Activated naive CD4-positive, alpha-beta T cell (primary cell): ENCODE measurements at regions not wholly inside any gene's neighbourhood (a gene's known extent, or its start where the extent isn't known, plus 50 kb on each side); places are given as distances from the start of the nearest gene placed in this dataset.
"Not testable (repeated sequence)": the region's sequence is repeated elsewhere in the genome, so short reads cannot be mapped to it uniquely, and the experiment has no call there.

Experiments used
- DNase-seq, 4 experiments: peaks; one replicate each; lab custom pipeline; 2025; lab: John Stamatoyannopoulos, UW

DNA sequence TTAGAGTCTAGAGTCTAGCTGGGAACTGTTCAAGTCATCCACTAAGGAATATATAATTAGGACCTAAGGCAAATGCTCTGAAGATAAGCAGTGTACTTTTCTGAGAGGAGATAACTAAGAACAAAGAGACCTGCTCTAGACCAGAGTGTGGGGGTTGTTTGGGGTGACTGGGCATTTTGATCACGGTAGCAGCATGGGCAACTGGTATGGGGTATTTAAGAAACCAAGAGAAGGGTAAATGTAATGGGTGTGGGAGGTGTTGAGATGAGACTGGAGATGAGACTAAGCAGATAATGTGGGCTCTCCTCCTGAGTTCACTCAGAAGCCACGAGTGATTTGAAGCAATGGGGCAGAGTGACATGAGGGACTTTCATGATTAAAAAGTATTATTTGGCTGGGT is 1082.9 kb downstream of the GATA3 start:
- DNase-seq, result no peak

DNA sequence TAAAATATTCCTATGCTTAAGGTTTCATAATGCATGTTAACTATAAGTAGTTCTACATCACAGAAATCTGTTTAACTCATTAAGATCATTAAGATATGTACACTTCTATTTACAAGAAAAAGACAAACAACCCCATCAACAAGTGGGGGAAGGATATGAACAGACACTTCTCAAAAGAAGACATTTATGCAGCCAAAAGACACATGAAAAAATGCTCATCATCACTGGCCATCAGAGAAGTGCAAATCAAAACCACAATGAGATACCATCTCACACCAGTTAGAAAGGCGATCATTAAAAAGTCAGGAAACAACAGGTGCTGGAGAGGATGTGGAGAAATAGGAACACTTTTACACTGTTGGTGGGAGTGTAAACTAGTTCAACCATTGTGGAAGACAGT is 1084.3 kb downstream of the GATA3 start:
- not testable (repeated sequence) for DNase-seq

DNA sequence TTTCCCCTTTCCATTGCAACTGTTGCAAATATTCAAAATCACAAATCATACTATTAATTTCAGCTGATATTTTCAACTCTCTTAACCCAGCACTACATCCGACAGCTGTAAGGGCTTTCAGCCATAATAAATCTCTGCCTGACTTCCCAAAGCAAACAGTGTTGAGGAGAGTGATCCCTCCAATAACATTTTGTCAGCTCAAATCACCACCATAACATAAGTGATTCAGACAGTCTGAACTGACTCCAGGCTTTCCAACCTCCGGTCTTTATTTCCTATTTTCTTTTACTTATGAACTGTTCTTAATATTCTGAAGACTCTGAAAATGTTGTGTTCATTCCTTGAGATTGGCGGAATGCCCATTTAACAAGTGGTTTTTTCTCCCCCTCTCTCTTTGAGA is 1085.9 kb downstream of the GATA3 start:
- no peak for DNase-seq

DNA sequence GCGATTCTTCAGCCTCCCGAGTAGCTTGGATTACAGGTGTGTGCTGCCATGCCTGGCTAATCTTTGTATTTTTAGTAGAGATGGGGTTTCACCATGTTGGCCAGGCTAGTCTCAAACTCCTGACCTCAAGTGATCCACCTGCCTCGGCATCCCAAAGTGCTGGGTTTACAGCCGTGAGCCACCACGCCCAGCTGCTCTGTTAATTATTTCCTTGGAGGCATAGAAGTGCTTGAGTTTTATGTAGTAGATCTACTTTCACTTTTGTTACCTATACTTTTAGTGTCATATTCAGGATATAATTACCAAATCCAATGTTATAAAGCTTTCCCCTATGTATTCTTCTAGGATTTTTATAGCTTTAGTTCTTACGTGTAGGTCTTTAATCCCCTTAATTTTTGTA is 1093.0 kb downstream of the GATA3 start:
- DNase-seq, result no peak

DNA sequence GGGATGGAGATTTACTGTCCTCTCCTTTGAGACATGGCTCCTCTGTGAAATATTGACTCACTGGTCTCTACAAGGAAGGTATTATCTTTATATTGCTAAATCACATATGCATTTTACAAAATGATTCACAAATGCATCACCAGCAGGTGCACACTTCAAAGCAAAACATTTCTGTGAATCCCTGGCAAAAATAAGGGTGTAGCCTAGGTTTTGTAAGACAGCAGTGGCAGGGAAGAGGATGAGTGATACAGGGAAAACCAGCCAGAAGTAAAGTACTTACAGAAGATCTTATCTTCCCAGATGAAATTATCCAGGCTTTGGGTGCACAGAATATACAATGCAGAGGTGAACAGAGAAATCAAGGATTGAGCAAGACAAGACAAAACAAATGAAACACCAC is 1094.6 kb downstream of the GATA3 start:
- no peak for DNase-seq

DNA sequence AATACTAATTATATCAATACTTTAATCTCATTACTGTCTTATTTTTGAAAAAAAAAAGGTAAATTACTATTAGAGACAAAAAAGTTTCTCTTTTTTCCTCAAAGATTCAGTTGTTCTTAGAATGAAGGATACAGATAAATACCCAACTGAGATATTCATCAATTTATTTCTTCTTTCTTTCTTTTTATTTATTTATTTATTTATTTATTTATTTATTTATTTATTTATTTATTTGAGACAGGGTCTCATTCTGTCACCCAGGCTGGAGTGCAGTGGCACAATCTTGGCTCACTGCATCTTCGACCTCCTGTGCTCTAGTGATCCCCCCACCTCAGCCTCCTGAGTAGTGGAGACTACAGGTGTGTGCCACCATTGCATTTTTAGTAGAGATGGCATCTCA is 1098.6 kb downstream of the GATA3 start:
- not testable (repeated sequence) for DNase-seq

DNA sequence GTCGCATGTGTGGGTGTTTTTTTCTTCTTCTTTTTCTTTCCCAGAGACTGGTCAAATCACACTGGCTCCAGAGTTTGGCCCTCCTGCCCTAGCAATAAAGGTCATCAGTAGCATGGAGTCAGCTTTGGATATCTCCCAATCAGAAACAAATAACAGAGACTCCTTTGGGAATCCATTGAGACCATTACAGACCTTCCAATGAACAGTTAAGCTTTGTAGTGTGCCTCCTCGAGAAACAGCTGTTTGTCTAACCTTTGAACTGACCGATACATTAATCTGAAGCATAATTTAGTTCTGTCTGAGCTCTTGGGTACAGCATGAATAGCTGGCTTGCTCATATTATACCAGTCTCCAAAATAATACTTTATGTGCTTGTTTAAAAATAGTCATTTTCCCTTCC is 1103.2 kb downstream of the GATA3 start:
- no peak for DNase-seq

DNA sequence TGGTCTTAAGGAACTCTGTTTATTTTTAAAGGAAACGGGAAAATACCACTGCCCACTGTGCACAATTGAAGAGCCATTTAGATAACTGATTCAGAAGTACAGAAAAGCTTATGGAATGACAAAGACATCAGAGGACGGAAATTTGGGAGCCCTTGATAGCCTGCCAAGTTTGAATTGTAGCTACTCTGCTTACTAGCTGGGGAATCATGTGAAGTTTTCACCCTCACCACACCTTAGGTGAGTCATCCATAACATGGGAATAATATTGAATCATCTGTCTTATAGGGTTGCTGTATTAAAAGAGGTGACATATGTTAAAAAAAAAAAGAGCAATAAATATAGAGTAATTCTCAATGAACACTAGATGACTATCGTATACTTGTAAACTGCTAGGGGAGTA is 1104.2 kb downstream of the GATA3 start:
- no peak for DNase-seq

DNA sequence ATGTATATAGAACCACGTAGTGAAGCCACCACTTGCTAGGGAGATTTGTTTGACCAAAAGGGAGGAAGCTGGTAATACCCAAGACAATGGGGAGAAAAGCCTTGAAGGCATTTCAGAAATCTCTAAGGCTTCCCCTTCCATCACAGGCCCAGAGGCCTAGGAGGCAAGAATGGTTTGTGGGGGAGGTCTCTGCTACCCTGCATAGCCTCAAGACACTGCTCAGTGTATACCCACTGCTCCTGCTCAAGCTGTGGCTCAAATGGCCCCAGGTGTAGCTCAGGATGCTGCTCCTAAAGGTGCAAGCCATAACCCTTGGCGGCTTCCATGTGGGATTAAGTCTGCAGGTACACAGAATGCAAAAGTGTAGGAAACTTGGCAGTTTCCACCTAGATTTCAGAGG is 1105.8 kb downstream of the GATA3 start:
- no peak for DNase-seq

DNA sequence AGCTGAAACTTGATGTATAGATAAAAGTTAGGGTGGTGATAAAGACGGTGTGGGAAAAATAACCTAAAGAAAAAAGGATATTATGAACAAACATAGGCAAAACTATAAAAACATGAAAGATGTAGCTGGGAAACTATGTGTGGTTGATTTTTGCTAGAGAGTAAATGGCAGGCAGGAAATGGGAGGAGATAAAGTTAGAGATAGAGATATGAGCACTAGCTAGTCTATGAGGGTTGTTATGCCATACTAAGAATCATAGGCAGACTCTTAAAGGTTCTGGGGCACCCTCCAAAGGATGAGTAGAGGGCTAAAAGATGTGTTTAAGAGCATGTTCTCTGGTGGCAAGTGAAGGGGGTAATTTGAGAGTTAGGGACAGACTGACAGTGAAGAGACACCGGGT is 1109.2 kb downstream of the GATA3 start:
- DNase-seq, result no peak

DNA sequence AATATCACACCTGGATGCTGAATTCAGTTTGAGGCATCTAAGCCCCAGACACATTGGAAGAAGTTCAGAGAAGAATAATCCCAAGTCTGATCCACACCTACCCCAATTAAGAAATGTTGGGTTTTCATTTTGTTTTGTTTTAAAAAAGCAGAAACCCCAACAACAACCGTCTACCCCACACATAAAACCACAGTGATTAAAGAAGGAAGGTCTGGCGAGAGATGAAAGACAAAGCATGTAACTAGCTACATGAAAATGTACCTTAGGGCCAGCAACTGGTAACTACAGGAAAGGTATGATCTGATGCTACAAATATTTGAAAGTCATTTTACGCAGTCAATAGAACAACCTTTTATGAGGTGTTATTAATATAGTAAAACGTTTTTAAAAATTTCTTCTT is 1112.3 kb downstream of the GATA3 start:
- DNase-seq, result no peak

DNA sequence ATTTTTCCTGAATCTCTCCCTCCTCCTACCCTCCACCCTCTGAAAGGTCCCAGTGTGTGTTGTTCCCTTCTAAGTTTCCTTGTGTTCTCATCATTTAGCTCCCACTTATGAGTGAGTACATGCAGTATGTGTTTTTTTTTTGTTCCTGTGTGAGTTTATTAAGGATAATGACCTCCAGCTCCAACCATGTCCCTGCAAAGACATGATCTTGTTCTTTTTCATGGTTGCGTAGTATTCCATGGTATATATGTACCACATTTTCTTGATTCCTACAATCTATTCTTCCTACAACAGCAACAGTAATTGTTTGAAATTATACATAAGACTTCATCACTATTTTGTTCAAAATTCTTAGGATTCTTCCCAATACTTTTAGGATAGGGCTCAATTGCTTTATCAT is 1117.8 kb downstream of the GATA3 start:
- no peak for DNase-seq

DNA sequence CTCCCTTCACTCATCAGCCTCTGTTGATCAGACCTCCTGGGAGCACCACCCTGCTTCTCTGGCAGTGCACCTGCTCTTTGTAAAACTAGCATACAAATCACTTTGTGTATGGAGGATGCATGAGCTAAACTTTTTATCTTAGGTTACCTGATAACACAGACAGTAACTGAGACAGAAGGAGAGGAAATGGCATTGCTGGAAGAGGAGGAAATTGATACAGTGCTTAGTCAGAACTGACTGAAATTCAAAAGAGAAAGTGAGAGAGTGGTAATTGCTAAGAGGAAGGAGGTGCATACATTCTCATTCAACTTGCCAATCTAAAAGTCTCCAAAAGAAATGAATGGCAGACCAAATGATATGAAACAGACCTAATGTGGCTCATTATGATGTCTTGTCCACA is 1120.7 kb downstream of the GATA3 start:
- DNase-seq, result no peak

DNA sequence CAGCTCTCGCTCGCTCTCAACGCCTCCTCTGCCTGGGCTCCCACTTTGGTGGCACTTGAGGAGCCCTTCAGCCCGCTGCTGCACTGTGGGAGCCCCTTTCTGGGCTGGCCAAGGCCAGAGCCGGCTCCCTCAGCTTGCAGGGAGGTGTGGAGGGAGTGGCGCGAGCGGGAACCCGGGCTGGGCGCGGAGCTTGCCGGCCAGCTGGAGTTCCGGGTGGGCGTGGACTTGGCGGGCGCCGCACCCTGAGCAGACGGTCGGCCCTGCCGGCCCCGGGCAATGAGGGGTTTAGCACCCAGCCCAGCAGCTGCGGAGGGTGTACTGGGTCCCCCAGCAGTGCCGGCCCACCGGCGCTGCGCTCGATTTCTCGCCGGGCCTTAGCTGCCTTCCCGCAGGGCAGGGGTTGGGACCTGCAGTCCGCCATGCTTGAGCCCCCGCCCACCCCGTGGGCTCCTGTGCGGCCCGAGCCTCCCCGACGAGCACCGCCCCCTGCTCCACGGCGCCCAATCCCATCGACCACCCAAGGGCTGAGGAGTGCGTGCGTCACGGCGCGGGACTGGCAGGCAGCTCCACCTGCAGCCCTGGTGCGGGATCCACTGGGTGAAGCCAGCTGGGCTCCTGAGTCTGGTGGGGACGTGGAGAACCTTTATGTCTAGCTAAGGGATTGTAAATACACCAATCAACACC is 1128.9 kb downstream of the GATA3 start:
- not testable (repeated sequence) for DNase-seq

DNA sequence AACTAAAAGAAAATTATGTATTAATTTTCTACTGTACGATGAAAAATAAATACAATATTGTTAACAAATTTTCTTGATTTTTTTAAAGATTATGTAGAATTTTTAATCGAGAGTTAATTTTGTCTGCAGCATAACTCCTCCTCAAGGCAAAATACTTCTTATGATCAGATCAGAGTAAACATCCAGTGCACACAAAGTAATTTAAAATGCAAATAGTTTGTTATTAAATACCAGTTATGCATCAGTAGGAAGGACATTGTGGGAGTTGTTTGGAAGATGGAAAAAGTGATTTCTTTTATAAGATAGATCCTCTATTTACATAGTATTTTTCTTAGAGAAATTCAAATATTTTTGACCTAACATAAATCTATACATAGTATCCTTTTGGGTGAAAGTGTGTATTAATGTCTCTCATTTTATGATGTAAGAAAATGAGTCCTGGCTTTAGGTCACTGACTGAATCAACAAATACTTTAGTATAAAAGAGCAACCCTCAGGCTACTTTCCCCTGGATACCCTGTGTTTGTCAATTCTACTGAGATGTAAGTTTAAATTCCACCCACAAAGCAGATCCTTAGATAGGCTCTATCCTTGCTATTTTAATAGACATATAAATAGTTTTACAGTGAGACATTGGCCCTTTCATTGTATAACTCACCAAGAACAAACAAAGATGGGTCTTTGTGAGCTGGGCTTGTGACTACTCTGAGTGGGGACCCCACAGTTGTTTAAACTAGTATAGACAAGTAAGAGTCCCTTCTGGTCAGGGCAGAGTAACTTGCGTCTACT is 1133.7 kb downstream of the GATA3 start:
- DNase-seq, result no peak

DNA sequence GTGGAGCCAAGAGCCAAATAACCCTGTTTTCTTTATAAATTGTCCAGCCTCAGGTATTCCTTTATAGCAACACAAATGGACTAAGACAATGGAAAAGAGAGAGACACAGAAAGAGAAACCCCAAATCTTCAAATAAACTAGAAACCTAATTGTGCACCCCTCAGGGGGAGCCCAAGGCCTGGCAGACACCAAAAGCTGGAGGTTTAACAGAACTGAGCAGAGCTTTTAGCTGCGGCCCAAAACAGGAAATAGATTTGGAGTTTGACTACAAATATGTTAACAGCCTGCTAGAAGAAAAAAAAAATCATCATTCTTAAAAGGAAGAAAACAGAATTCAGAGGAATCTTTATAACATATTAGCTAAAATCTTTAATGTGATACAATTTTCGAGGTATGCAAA is 1135.0 kb downstream of the GATA3 start:
- DNase-seq, result no peak

DNA sequence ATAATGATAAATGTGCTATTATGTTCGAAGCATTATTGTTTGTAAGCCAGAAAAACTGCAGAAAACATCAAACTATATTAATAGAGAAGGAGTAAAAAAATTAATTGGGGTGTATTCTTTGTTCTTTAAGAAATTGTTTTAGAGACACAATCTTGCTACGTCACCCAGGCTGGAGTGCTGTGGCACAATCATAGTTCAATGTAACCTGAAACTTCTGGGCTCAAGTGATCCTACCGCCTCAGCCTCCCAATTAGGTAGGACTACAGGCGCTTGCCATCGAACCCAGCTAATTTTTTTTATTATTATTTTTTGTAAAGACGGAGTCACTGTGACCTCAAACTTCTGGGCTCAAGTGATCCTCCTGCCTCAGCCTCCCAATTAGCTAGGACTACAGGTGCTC is 1138.6 kb downstream of the GATA3 start:
- no peak for DNase-seq

DNA sequence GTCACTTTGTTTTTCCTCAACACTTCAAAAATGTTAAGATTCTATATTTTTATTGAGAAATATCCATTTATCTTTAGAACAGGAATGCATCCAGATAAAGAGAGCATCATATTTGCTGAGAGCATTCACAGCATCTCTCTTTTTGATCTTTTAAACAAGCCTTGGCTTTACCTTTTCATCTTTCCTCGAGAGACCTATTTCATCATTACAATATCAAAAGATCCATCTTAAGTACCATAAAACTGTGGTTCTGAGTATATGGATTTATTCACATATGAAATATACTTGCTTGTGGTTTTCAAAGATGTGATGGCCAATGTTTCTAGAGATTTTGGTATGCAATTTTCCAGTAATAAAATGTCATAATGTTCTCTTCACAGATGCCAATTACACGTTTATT is 1140.9 kb downstream of the GATA3 start:
- no peak for DNase-seq

DNA sequence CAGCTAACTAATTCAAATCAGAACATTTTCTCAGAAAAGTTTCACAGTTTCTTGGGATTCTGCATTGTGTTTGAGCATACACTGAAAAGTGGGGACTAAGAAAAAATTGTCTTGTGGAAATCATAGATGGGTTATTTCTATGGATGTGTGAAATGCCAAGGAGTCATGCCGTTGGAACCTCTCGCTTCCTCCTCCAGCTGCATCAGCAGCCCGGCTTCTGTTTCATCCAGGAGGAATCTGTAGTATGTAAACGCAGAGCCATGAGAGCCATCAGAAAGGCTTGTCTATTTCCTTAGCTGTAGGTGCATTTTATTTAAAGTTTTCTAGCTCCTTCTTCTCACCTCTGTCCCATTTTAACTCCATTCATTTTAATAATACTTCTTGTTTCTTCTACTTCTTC is 1144.1 kb downstream of the GATA3 start:
- DNase-seq, result no peak

DNA sequence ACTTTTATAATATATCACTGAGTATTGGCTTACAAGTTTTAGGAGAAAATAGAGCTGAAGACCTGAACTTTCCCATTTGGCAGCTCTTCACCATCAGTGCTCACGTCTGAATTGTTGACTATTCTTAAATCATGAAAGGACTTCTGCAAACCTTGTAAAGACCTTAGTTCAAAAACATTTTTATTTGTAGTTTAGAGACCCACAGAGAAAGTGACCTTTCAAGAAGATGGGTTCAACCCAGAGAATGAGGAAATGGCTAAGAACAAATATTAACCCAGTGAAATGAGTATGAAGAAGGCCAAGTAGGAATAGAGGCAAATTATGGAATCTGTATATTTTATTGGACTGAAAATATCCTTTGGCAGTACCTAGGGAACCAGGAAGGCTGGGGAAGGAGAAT is 1151.1 kb downstream of the GATA3 start:
- DNase-seq, result no peak

DNA sequence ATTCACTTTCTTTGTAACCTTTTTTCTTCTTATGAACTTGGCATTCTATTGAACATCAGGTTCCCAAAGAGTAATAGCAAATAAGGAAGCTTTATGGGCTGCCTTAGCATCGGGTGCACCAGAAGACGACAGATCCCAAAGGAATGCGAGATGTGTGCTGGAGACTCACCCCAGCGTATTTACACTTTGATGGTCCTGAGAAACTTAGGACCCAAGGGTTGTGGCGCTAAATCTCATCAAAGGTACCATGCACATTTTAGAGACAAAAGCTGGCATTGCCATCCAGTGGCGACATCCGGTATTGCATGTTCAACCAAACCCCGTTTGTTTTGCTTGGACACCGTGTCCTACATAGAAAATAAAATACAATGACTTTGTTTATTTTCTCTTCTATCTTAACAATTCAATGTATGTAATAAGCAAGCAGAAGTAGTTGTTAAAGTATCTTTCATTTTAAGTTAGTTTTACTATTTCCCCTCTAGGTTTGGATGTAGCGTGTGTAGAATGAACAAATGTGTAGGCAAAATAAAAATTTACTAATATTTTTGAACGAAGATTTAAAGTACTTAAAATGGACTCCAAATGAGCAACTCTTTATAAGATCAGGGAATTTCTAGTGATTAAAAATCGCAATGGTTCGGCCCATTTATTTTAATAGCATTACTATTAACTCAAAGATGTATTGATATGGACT is 1154.8 kb downstream of the GATA3 start:
- peak; percentile 36 to 66 (median 52) for DNase-seq

DNA sequence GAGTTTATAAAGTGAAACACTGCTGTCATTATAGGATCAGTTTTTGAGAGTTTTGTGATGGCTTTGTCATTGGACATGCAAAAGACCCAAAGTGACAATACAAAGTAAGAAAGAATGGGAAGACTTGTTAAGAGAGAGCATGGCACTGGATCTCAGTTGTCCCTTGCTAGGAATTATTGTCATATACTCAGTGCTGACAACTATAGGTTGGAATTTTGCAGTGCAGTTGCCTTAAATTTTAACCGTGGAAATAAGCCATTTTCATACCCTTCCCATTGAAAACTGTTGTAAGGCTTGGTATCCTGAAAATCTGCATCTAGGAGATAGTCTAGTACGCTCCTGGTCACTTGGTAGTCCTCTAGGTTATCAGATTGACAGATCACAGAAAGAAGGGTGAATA is 1156.7 kb downstream of the GATA3 start:
- DNase-seq, result no peak

DNA sequence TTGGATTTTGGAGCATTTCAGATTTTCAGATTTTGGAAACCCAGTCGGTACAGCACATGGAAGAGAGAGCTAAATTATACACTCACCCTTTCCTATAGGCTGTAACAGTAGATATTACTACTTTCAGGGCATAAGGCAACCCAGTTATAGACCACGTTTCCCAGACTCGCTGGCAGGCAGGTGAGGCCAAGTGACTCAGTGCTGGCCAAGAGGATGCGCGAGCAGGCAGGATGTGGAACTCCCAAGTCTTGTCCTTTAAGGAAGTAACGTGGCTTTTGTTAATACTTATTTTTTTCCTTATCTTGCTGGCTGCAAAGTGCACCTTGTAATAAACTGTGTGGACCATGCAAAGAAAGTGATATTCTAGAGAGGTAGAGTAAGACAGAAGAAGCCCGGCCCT is 1160.1 kb downstream of the GATA3 start:
- no peak for DNase-seq
